T-cell (primary cell): ENCODE measurements at regions not wholly inside any gene's neighbourhood (a gene's known extent, or its start where the extent isn't known, plus 50 kb on each side); places are given as distances from the start of the nearest gene placed in this dataset.

Source experiments
- ATAC-seq, 4 experiments: fragments of 200-7000 bp in 3 of 4; fragments of 150-1000 bp in 1 of 4; cut with Tn5 transposase; replicated peaks in 1 of 4; 1 replicate in 3 of 4; 2 replicates in 1 of 4; pipeline ENCODE4 v1.10.0; 2021; ENCODE audit warnings: moderate library complexity in 3 of 4, mild to moderate bottlenecking in 2 of 4, moderate number of reproducible peaks in 1 of 4
- CTCF ChIA-PET, 2 donors: fragments of 300-600 bp; sonication (Branson Sonifier 250); formaldehyde crosslinking; loops; one replicate each; lab custom pipeline; 2022; ENCODE audit warnings: antibody characterized with exemption in 2 of 2; lab: Charles Lee
- POLR2A ChIA-PET, 2 donors: fragments of 300-600 bp; sonication (Branson Sonifier 250); formaldehyde crosslinking; loops; one replicate each; lab custom pipeline; 2022; ENCODE audit warnings: antibody characterized with exemption in 2 of 2; lab: Charles Lee
- DNase-seq, 35 experiments: peaks; one replicate each; pipeline versions ENCODE4 v3.0.0 to v3.0.0-alpha.2; 2013 to 2023
- H3K27ac ChIP-seq: one replicate; pipeline ENCODE4 v1.5.1; 2013; ENCODE audit warnings: low read length
- H3K27me3 ChIP-seq, 2 experiments: replicated peaks in 1 of 2; 1 replicate in 1 of 2; 2 replicates in 1 of 2; pipeline versions ENCODE4 v1.6.1 to v1.7.0; 2013; ENCODE audit warnings: low read length in 1 of 2, mixed read lengths in 1 of 2; ENCODE audit not compliant: control insufficient read depth in 2 of 2, insufficient read depth in 2 of 2; ENCODE audit errors: extremely low read depth in 1 of 2
- H3K36me3 ChIP-seq, 2 donors: 1 replicate in 1 of 2; 2 replicates in 1 of 2; pipeline versions ENCODE4 v1.6.1 to v1.7.0; 2013; ENCODE audit warnings: low read length in 1 of 2; ENCODE audit not compliant: control insufficient read depth in 2 of 2, insufficient read depth in 1 of 2; ENCODE audit errors: extremely low read depth in 1 of 2
- H3K4me1 ChIP-seq, 2 experiments: 1 replicate in 1 of 2; 2 replicates in 1 of 2; pipeline versions ENCODE4 v1.6.1 to v1.7.0; 2013; ENCODE audit warnings: low read length in 2 of 2, mixed read lengths in 1 of 2; ENCODE audit not compliant: insufficient read depth in 2 of 2, control insufficient read depth in 1 of 2; ENCODE audit errors: extremely low read depth in 1 of 2
- H3K4me3 ChIP-seq, 2 donors: 1 replicate in 1 of 2; 2 replicates in 1 of 2; pipeline versions ENCODE4 v1.5.1 to v1.7.0; 2013; ENCODE audit warnings: mild to moderate bottlenecking in 2 of 2, low read length in 1 of 2, moderate library complexity in 1 of 2; ENCODE audit not compliant: control insufficient read depth in 1 of 2; ENCODE audit errors: extremely low read depth in 1 of 2
- H3K9me3 ChIP-seq: 2 replicates; pipeline ENCODE4 v1.7.0; 2013
- H3K27ac Mint-ChIP-seq, 2 donors: one replicate each; pipeline ENCODE4 v1.8.0; 2020 to 2021; ENCODE audit warnings: mild to moderate bottlenecking in 2 of 2, mixed read lengths in 2 of 2
- H3K27me3 Mint-ChIP-seq, 2 donors: one replicate each; pipeline ENCODE4 v1.8.0; 2021 to 2022; ENCODE audit warnings: mixed read lengths in 2 of 2
- H3K36me3 Mint-ChIP-seq: one replicate; pipeline ENCODE4 v1.8.0; 2021; ENCODE audit warnings: mixed read lengths
- H3K4me1 Mint-ChIP-seq, 3 donors: one replicate each; pipeline ENCODE4 v1.8.0; 2020 to 2022; ENCODE audit warnings: mixed read lengths in 3 of 3, mild to moderate bottlenecking in 1 of 3
- H3K4me3 Mint-ChIP-seq, 3 donors: one replicate each; pipeline ENCODE4 v1.8.0; 2020 to 2022; ENCODE audit warnings: mild to moderate bottlenecking in 3 of 3, mixed read lengths in 3 of 3, moderate library complexity in 3 of 3
- H3K9me3 Mint-ChIP-seq, 3 donors: one replicate each; pipeline ENCODE4 v1.8.0; 2020 to 2022; ENCODE audit warnings: mixed read lengths in 3 of 3
- WGBS: methylation state at CpG from one replicate; pipeline ENCODE4 v1.1.5; 2013; ENCODE audit warnings: missing lambda C conversion rate; ENCODE audit not compliant: insufficient coverage; 5-methylcytosine and 5-hydroxymethylcytosine counted together

DNA sequence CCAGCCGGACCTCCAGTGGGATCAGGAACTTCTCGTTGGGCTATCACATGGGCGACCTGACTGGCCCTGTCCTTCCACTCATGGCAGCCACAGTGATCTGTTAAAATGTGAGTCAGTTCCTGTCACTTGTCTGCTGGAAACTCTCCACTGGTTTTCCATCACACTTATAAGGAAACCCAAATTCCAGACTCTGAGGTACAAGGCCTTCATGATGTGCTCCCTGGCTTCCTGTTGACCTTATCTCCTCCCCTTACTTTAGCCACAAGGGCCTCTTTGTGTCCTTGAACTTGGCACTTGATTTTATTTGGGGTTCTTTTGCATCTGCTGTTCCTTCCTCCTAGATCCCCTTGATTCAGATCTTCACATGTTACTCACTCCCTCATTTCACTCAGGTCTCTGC lies 96.8 kb downstream of the TENT5C start:
- no peaks in the 10 kb centered on the region for H3K9me3 Mint-ChIP-seq
- H3K4me3 Mint-ChIP-seq, result no peak overlapping the region
- Histone ChIP-seq H3K9me3 (peaks cover 2% of the 10 kb centered on the region), H3K27me3 (peaks cover 0 to 7% of the 10 kb centered on the region in 2 experiments), H3K4me1 (no peaks in the 10 kb centered on the region), H3K36me3 (no peaks in the 10 kb centered on the region), H3K27ac (no peak overlapping the region), H3K4me3 (no peak overlapping the region)
- ATAC-seq (no peak), DNase-seq (no peak)
- ChIA-PET CTCF (interaction anchor here (0.6 to 0.7 kb wide), 2 partner anchors 37 to 465 kb away, joined by 3 to 4 read pairs; no protein-coding TSS in a partner anchor), POLR2A (no interaction called here)
- WGBS, result 100% methylated on average over 3 of the region's 3 CpGs
- no peaks in the 10 kb centered on the region for H3K4me1 Mint-ChIP-seq
- peaks cover 14 to 15% of the 10 kb centered on the region in 2 donors for H3K27me3 Mint-ChIP-seq
- no peak overlapping the region for H3K27ac Mint-ChIP-seq
- peaks cover 5% of the 10 kb centered on the region for H3K36me3 Mint-ChIP-seq

DNA sequence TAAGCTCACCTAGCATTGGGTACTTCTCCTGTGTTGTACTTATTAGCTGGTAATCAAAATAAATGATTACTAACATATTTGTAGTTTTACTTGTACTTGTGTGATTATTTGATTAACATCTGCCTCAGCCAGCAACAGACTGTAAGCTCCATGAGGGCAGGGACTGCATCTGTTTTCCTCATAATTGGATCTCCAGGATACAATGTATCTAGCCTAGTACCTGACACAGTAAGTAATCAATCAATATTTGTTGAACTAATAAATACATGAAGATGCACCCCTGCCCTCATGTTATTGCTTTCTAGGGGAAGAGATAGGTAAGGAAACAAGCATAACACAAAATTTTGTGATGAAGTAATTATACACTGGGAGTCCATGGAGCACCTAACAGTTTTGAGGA lies 101.5 kb downstream of the TENT5C start:
- no peak overlapping the region for H3K27ac ChIP-seq
- H3K27me3 Mint-ChIP-seq, result peaks cover 21 to 30% of the 10 kb centered on the region in 2 donors

DNA sequence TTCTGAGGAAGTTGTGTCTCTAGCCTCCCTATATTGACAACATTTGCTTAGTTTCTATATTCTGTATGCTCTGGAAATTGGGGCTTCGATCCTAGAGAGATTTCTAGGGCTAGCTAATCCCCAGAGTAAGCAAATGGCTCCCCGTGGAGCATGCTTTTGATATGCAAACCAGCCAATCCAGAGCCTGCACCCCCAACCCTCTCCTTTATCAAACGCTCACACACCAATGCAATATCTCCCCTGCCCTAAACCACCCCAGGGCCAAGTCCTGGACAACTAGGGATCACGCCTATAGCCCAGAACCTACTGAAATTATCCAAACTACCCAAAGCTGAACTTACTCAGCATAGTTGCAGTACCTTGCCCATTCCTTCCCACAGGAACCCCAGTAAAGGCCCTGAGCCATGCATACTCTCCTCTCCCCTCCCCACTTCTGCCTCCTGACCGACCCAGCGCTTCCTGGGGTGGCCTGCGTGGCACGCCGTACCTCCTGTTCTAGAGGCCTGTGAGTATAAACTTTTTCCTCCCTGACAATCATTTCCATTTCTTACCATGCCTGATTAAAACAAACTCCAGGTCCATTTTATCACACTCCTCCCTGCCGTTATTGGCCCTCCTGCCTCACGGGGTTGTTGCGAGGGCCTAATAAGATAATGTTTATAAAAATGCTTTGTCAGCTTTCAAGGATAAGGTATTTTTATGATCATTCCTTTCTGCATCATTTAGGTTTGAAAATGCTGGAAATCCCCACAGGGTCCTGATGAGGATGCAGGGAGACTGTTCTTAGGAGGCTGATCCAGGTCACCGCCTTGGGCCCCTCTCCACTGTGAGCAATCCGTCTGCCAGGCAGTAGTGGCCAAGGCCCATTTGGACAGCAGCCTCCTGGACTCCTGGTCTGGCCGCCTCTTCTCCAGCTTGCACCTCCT lies 102.7 kb downstream of the TENT5C start:
- ATAC-seq (no peak), DNase-seq (no peak)
- H3K27me3 Mint-ChIP-seq, result peaks cover 21 to 27% of the 10 kb centered on the region in 2 donors
- Histone ChIP-seq H3K27ac (no peak overlapping the region), H3K36me3 (no peaks in the 10 kb centered on the region), H3K4me3 (no peak overlapping the region), H3K9me3 (peaks cover 2% of the 10 kb centered on the region), H3K27me3 (peaks cover 0 to 23% of the 10 kb centered on the region in 2 experiments), H3K4me1 (no peaks in the 10 kb centered on the region)
- H3K9me3 Mint-ChIP-seq, result no peaks in the 10 kb centered on the region
- H3K4me3 Mint-ChIP-seq, result no peak overlapping the region
- 81% methylated on average over 6 of the region's 15 CpGs for WGBS
- ChIA-PET POLR2A (no interaction called here), CTCF (interaction anchor here in 1 of 2 donors (0.5 kb wide), 1 partner anchor 31 kb away, joined by 3 read pairs; no protein-coding TSS in a partner anchor)
- peaks cover 5% of the 10 kb centered on the region for H3K36me3 Mint-ChIP-seq
- H3K4me1 Mint-ChIP-seq, result no peaks in the 10 kb centered on the region
- no peak overlapping the region for H3K27ac Mint-ChIP-seq

More for the DNA sequence above, 101.5 kb downstream of the TENT5C start:
- peaks cover 0 to 23% of the 10 kb centered on the region in 2 experiments for H3K27me3 ChIP-seq
- H3K27ac Mint-ChIP-seq, result no peak overlapping the region
- H3K4me1 Mint-ChIP-seq, result no peaks in the 10 kb centered on the region
- peaks cover 2% of the 10 kb centered on the region for H3K9me3 ChIP-seq
- ATAC-seq, result no peak
- no peaks in the 10 kb centered on the region for H3K4me1 ChIP-seq
- H3K4me3 Mint-ChIP-seq, result no peak overlapping the region
- ChIA-PET POLR2A (interaction anchor here in 1 of 2 donors (0.6 kb wide), 2 partner anchors 131 to 579 kb away, joined by 3 to 6 read pairs; no protein-coding TSS in a partner anchor), CTCF (no interaction called here)
- DNase-seq, result no peak
- no peaks in the 10 kb centered on the region for H3K9me3 Mint-ChIP-seq
- H3K36me3 ChIP-seq, result no peaks in the 10 kb centered on the region
- H3K4me3 ChIP-seq, result no peak overlapping the region
- peaks cover 5% of the 10 kb centered on the region for H3K36me3 Mint-ChIP-seq

DNA sequence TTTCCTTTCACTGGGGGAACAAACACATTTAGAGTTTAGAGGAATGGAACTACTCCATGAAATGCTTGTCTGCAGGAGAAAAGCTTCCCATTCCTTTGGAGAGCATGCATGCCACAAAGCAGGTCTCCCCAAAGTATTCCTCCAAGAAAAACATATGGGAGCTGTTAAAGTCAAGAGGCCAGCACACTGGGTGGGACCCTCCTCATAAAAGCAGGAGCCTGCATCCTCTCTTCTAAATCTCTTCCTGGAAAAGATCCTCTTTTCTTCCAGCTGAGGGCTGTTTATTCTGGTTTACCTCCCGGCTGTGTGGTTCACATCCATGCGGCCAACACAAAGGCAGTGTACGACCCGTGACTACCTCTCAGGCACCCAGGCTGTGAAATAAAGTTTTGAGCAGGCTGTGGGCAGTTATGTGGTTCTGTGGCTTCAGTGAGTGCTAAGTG lies 103.4 kb downstream of the TENT5C start:
- Histone ChIP-seq H3K36me3 (no peaks in the 10 kb centered on the region), H3K27ac (no peak overlapping the region), H3K4me3 (no peak overlapping the region), H3K9me3 (peaks cover 2% of the 10 kb centered on the region), H3K27me3 (peaks cover 0 to 23% of the 10 kb centered on the region in 2 experiments), H3K4me1 (no peaks in the 10 kb centered on the region)
- ChIA-PET CTCF (no interaction called here), POLR2A (no interaction called here)
- 82% methylated on average over 2 of the region's 4 CpGs for WGBS
- Mint-ChIP-seq H3K36me3 (peaks cover 5% of the 10 kb centered on the region), H3K27me3 (peaks cover 21 to 27% of the 10 kb centered on the region in 2 donors), H3K4me1 (no peaks in the 10 kb centered on the region), H3K4me3 (no peak overlapping the region), H3K27ac (no peak overlapping the region), H3K9me3 (no peaks in the 10 kb centered on the region)
- no peak for ATAC-seq
- DNase-seq, result no peak

DNA sequence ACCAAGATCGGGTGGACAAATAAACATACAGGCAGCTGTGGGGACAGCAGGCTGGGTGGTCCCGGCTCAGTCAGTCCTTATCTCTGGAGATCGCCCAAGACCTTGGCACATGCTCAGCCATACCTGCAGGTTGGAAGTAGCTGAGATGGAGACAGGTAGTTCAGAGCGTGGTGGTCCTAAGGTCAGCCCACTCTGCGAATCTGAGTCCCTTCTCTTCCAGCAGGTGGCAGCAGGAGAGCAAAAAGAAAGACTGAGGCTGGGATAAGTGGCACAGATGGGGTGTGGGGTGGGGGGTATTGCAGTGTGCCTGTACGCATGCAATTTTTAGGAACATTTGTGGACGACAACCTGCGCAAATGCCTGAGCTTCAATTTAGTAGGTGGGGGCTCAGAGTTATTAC lies 104.9 kb downstream of the TENT5C start:
- Histone ChIP-seq H3K4me1 (no peaks in the 10 kb centered on the region), H3K9me3 (peaks cover 2% of the 10 kb centered on the region), H3K4me3 (no peak overlapping the region), H3K27me3 (peaks cover 0 to 26% of the 10 kb centered on the region in 2 experiments), H3K36me3 (no peaks in the 10 kb centered on the region), H3K27ac (no peak overlapping the region)
- ChIA-PET CTCF (interaction anchor here (0.6 to 1.3 kb wide), 2 partner anchors 50 to 101 kb away, joined by 3 read pairs; no protein-coding TSS in a partner anchor), POLR2A (no interaction called here)
- WGBS, result 89% methylated on average over 8 of the region's 8 CpGs
- Mint-ChIP-seq H3K27me3 (peaks cover 21 to 22% of the 10 kb centered on the region in 2 donors), H3K4me3 (no peak overlapping the region), H3K27ac (no peak overlapping the region), H3K36me3 (peaks cover 5% of the 10 kb centered on the region), H3K4me1 (no peaks in the 10 kb centered on the region), H3K9me3 (peaks cover 0 to 5% (median 0%) of the 10 kb centered on the region in 3 donors)
- no peak for DNase-seq
- ATAC-seq, result no peak

DNA sequence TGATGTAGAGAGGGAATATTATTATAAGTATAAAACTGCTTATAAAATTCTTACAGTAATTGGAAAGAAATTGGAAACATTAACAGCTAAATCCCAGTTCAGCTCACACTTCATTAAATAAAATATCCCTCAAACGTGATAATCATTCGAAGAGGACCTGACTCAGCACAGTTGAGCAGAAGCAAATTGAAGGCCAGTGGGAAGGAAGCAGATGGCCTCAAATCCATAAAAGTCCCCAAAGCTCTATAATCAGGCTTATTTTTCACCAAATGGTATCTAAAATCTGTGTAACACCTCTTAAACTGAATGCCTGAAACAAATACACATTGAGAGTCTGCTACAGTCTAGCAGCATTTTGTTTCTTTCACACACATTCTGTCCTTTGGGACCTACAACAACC lies 106.8 kb downstream of the TENT5C start:
- CTCF ChIA-PET, result interaction anchor here (0.6 to 0.7 kb wide), 2 partner anchors 41 to 47 kb away, joined by 4 to 7 read pairs; no protein-coding TSS in a partner anchor
- no peak overlapping the region for H3K4me3 Mint-ChIP-seq
- no peak overlapping the region for H3K27ac Mint-ChIP-seq
- Histone ChIP-seq H3K9me3 (no peaks in the 10 kb centered on the region), H3K4me1 (no peaks in the 10 kb centered on the region), H3K27me3 (peaks cover 0 to 28% of the 10 kb centered on the region in 2 experiments), H3K4me3 (no peak overlapping the region), H3K36me3 (no peaks in the 10 kb centered on the region), H3K27ac (no peak overlapping the region)
- peaks cover 11 to 15% of the 10 kb centered on the region in 2 donors for H3K27me3 Mint-ChIP-seq
- peaks cover 0 to 18% (median 7%) of the 10 kb centered on the region in 3 donors for H3K9me3 Mint-ChIP-seq
- no peak for DNase-seq
- POLR2A ChIA-PET, result no interaction called here
- H3K36me3 Mint-ChIP-seq, result no peaks in the 10 kb centered on the region
- WGBS, result 100% methylated on average over 1 of the region's 2 CpGs
- H3K4me1 Mint-ChIP-seq, result no peaks in the 10 kb centered on the region
- no peak for ATAC-seq
